ENCODE measurements at regions not wholly inside any gene's neighbourhood (a gene's known extent, or its start where the extent isn't known, plus 50 kb on each side); places are given as distances from the start of the nearest gene placed in this dataset.
"Not testable (repeated sequence)": the region's sequence is repeated elsewhere in the genome, so short reads cannot be mapped to it uniquely, and the experiment has no call there.

DNA sequence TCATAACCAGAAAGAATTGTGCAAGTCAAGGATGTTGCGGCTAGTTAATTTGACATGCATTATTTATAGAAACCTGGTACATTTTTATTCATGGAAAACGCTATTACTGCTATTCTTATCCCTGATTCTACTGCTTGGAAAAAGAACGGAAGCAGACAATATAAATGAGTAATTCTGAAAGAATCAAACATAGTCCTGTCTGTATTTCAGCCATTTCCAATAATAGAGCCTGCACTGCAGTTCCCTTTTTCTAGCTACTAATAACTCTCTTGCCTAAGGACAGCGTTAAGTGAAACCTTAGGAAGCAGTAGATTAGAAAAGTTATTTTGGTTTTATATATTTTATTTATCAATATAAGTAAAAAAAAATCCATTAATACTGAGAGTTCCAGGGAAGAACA lies 414.9 kb downstream of the CYLC2 start:
- DNase-seq, result no peak

DNA sequence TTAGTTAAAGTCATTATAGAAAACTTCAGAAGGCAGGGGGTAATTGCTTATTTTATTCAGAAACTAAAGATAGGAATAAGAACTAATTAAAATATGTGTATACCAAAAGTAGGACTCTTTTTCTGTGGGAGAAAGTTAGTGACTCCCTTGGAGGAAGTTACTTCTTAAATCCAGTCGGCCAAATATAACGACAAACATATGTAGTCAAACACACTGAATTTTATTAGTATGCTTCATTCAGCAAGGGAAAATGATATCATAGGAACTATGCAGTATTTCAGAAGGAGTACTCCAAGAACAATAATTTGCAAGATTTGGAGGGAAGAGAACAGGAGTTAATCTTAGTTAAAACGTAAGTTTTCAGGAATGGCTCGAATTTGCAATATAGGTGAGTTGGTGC lies 432.6 kb downstream of the CYLC2 start:
- DNase-seq, result no peak

DNA sequence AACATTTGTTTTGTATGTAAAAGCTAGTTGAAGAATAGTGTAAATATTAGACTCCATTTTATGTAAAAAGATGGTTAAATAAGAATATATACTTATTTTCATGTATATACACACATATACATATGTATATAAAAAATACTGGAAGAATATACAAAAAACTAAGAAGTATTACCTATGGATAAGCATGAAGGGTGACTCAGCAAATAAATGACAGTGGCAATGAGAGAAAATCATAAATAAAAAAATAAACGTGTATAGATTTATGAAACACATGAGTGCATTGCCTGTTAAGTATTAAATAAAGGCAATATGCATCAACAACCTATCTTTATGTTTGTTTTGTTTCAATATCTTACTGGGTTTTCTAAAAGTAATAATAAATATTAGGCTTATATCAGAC lies 435.3 kb downstream of the CYLC2 start:
- no peak for DNase-seq

DNA sequence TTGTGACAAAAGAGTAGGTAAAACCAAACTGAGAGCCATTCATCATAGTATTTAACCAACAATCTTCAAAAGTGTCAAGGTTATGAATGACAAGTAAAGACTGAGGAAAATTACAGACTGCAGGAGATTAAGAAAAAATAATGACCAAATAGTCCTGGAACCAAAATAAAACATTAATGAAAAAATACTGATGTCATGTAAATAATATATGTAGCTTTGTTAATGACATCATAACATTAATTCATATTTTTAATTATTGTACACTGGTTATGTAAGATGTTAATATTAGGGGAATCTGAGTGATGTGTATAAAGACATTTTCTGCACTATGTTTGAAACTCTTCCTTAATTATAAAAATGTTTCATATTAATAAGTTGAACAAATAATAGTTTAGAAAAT lies 436.7 kb downstream of the CYLC2 start:
- no peak for DNase-seq

DNA sequence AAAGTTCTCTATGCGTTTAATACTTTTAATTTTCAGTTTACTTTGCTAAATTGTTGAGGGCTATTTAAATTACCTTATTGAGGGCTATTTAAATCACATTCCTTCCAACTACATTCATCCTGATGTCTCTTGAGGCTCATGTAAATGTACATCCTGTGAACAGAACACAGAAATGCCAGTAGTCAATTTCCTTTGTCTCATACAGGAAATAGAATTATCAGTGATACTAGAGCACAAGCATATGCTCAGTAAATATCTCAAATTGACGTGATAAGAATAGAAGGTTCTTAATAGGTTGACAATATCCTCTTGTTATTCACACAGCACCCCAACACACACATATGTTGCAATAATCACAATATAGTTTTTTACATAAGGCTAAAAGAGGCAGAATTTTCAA lies 449.0 kb downstream of the CYLC2 start:
- DNase-seq, result no peak

DNA sequence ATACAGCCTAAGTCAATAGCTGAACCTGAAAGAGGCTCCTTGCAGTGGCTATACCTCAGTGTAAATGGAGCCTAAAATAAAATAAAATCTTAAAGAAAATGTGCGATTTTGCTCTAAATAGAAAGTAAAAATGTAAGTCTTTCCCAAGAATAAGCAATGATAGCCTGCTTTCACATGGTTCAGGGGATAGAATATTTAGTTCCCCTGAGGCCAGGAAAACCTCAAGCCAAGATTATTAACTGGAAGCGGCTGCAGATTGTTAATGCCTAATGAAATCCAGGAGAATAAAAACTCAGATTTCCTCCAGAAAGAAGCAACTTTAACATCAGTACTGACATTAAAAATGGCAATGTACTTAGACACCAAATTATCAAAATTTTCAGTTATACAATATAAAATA lies 463.7 kb downstream of the CYLC2 start:
- DNase-seq, result no peak

DNA sequence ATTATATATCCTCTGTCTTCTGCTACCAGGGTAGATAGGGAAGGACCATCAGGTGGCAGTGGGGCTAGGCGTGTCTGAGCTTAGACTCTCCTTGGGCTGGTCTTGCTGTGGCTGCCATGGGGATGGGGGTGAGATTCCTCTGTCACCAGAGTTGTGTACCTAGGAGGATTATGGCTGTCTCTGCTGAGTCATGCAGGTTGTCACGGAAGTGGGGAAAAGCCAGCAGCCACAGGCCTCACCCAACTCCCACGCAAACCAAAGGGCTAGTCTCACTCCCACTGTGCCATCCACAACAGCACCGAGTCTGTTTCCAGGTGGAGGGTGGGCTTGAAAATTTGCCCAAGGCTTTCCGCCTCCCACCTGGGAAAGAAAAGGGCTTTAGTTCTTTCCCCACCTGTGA lies 476.1 kb downstream of the CYLC2 start:
- DNase-seq, result no peak

DNA sequence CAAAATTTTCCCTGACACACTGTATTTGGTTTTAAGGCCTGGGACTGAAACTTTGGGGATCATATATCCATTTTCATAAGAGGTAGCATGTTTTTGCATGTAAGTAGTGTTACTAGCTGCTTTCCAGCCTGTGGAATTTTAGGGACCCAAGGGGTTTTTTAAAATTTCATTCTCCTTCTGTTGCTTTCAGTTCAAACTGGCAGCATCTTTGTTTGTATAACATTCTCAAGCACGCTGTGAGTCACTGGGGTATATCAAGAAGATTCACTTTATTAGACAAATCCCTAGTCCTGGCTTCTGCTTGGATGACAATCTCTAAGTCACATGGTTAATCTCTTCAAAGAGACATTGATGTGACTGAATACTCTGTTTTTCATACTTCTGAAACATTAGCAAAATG lies 479.0 kb downstream of the CYLC2 start:
- DNase-seq, result no peak

DNA sequence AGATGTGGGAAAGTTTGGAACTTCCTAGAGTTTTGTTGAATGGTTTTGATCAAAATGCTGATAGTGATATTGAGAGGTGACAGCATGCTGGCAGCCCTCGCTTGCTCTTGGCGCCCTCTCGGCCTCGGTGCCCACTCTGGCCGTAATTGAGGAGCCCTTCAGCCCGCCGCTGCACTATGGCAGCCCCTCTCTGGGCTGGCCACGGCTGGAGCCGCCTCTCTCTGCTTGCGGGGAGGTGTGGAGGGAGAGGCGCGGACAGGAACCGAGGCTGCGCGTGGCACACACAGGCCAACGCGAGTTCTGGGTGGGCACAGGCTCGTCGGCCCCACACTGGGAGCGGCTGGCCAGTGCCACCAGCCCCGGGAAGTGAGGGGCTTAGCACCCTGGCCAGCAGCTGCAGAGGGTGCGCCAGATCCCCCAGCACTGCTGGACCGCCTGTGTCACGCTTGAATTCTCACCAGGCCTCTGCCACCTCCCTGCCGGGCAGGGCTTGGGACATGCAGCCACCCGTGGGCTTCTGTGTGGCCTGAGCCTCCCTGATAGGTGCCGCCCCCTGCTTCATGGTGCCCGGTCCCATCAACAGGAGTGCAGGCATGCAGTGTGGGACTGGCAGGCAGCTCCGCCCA lies 488.5 kb downstream of the CYLC2 start:
- no peak for DNase-seq

DNA sequence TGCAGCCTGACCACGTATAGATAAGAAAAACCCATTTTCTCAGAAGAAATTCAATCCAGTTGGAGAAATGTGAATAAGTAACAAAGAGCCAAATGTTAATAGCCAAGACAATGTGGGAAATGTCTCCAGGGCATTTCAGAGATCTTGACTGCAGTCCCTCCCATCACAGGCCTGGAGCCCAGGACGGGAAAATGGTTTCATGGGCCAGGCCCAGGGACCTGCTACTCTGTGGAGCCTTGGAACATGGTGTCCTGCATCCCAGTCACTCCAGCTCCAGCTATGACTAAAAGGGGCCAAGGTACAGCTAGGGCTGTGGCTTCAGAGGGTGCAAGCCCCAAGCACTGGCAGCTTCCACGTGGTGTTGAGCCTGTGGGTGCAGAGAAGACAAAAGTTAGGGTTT lies 490.0 kb downstream of the CYLC2 start:
- DNase-seq, result no peak

DNA sequence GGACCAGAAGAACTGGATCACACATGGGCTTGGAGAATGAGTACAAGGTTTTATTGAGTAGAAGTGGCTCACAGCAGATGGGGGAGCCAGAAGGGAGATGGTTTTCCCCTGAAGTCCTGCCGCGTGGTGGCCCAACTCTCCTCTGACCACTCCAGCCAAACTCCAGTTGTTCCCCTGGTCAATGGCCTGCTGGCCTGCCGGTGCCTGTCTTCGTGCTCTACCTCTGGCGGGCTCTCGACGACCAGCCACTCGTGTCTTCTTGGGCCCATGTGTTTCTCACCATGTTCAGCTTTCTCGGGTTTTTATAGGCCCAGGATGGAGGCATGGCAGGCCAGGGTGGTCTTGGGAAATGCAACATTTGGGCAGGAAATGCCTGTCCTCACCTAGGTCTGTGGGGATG lies 519.6 kb downstream of the CYLC2 start:
- DNase-seq, result no peak

DNA sequence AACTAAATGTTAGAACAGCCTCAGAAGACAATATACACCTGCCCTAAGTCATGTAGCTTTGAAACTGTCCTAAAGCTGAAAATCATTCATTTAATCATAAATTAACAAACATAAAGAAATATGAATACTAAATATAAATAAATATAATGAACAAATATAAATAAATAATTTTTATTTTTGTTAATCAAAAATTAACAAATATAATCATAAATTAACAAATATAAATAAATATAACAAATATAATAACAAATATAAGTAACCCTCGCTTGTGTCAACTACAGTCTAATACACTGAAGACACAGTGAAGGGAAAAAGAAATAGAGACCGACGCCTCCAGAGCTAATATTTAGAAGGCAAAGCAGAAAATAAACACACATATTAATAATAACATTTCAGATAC lies 527.3 kb downstream of the CYLC2 start:
- DNase-seq, result no peak

DNA sequence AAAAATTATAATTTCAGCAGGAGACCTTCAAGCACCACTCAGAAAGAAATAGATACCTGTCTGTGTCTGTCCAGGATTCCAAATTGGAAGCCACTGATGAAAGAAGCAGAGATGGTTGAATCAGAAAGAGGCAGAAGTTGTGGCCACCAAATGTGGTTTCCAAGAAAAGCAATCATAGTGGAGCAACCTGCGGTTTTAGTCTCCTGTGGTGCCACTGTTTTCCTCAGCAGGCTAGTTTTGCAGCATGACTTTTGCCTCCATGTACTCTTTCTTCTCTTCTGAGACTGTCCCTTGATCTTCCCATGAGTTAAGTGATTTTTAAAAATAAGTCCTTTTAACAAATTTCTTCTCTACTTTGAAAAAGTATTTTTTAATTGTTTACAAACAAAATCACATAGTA lies 535.8 kb downstream of the CYLC2 start:
- DNase-seq, result no peak

DNA sequence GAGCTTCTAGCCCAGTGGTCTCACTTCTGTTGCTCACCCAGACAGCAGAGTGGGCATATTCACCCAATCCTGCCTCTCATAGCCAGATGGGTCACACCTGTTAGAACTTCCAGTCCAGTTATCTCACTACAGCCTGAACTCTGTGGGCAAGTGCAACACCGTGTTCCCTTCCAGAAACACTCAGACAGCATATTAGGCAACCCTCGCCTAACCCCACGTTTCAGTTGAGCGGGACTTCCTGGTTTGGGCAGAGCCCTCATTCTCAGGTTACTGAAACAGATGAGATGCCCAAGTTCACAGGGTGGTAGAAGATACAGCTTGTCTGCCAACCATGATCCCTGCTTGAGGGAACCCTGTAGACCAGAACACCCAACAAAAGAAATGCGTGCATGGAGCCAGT lies 538.2 kb downstream of the CYLC2 start:
- DNase-seq, result no peak

DNA sequence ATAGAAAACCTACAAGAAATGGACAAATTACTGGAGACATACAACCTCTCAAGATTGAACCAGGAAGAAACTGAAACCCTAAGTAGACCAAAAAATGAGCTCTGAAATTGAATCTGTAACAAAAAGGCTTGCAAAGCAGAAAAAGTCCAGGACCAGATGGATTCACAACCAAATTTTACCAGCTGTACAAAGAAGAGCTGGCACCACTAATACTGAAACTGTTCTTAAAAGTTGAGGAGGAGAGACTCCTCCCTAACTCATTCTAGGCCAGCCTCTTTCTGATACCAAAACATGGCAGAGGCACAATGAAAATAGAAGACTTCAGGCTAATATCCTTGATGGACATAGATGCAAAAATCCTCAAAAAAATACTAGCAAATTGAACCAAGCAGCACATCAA lies 542.3 kb downstream of the CYLC2 start:
- no peak for DNase-seq

DNA sequence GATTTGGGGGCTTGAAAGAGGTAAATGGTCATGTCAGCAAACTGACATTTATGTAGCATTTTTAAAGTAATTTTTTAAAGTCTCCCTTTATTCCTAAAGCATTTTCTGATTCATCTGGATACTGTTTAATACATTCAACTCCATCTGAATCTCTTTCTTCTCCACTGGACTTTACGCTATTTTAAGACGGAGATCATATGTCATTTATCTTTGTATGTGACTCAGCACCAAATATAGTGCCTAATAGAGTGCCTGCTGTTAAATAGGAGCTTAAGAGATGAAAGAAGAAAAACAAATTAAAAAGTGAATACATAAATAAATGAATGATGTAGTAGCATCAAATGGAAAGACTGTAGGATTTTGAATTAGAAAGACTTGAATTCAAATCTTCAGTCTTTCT lies 548.8 kb upstream of the SMC2 start:
- DNase-seq, result no peak

DNA sequence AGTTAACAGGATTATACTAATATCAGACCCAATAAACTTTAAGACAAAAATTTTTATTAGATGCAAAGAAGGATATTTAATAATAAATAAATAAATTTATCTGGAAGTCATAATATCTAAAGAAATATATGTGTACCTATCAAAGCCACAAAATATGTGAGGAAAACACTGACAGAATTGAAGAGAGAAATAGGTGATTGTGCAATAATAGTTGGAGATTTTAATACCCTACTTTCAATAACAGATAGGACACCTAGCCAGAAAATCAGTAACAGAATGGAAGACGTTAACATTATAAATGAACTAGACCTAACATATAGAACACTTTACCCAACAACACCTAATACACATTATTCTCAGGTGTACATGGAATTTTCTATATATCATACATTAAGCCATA lies 541.4 kb upstream of the SMC2 start:
- no peak for DNase-seq

DNA sequence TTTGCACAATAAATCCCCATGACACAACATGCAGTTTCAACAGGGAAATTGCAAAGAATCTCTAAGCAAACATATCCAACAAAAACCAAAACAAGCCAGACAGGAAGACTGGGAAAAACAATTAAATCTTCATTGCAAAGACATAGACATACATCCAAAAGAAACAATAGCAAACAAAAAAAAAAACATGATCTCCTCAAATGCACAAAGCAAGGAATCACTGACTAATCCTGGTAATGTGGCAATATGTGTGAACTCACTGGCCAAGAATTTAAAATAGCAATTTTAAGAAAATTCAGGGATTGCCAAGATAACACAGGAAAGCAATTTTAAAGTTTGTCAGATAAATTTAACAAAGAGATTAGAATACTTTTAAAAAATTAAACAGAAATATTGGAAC lies 520.1 kb upstream of the SMC2 start:
- DNase-seq, result no peak

DNA sequence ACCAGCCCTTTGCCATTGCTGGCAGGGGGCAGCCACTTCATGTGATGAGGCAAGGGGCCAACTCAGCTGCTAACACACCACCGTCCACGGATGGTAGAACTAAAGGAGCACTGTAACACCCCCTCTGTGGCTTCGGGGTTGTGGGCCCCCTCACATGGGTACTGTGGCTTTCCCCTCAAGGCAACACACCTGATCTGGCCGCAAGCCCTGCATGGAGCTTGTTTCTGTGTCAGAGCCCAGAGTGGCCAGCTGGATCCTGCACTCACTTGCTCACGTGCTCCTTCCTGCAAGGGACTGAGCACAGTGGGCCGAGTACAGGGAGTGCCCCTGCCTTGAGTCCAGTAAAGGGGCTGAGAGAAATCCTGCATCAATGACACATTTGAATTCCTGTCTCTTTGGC lies 507.4 kb upstream of the SMC2 start:
- DNase-seq, result no peak

DNA sequence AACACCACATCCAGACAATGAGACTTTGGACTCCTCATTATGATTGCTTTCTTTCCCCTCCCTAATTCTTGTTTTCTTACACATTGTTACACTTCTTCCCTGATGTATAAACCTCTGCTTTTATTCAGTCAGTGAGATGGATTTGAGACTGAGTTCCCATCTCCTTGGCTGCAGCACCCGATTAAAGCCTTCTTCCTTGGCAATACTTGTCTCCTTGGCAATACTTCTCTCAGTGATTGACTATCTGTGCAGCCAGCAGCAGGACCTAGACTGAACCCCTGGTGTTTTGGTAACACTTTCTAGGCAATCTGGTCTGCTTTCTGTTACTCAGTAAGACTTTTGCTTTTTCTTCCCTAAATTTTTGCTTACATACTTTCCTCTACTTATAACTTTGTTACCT lies 492.8 kb upstream of the SMC2 start:
- no peak for DNase-seq

DNA sequence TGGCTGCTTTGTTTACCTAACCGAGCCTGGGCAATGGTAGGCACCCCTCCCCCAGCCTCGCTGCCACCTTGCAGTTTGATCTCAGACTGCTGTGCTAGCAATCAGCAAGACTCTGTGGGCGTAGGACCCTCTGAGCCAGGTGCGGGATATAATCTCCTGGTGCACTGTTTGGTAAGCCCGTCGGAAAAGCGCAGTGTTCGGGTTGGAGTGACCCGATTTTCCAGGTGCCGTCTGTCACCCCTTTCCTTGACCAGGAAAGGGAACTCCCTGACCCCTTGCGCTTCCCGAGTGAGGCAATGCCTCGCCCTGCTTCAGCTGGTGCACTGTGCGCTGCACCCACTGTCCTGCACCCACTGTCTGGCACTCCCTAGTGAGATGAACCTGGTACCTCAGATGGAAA lies 482.2 kb upstream of the SMC2 start:
- not testable (repeated sequence) for DNase-seq

DNA sequence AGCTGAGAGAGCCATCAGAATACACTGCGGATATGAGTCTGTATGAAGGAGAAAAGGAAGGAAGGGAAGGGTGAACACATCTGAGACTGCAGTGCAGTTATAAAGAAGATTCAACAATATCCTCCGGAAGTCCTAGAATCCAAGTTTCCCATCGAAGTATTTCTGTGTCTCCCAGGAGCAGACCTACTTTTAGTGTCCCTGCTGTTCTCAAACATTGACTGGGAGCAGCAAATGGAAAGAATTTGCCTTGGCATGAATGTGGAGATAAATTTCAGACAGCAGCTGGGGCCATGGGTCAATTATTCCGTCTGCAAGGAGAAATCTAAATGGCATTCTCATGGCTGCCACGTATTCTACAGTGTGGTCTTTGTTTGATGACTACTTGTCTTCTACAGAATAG lies 478.1 kb upstream of the SMC2 start:
- DNase-seq, result peak; percentile 46

DNA sequence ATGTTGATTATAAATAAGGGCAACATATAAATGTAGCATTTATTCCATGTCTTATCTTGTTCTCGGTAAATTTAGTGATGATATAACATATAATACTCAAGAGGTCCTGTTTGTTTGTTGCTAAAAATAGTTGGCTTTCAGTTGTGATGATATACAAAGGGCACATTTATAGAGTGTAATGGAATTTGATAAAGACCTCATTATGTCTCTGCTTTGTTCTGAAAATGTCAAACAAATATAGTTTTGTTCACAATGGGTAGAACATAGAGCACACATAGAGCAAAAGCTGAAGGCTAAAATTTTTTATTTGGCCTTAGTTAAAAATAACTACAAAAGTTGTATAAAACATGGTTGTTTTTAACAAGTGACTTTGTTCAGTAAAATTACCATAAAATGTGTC lies 477.1 kb upstream of the SMC2 start:
- no peak for DNase-seq

DNA sequence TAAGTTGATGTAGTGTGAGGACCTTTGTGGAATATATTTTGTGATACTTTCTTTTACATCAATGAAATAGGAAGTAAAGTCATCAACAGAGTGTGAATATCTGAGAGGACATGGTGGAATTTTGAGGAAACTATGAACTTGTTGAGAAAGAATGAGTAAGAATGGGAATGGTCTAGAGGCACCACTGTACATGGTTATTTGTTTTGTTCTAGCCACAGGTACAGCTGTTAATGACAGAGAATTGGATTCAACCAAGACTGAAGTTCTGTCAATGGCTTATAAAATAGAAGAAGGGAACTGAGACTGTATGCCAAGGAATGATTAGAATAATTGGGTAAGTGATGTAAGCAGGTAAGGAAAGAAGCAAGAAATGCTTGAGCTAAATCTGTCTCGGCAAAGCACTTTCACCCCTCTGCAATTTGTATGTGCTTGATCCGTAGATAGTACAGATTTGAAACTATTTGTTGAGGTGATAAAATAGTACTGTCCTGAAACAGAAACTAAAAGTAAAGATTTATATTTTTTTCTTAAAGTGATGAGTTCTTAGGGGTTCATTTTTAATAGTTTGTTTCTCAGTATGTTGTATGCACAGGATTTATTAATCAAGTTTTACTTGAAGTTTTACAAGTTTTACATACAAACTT lies 468.8 kb upstream of the SMC2 start:
- no peak for DNase-seq

DNA sequence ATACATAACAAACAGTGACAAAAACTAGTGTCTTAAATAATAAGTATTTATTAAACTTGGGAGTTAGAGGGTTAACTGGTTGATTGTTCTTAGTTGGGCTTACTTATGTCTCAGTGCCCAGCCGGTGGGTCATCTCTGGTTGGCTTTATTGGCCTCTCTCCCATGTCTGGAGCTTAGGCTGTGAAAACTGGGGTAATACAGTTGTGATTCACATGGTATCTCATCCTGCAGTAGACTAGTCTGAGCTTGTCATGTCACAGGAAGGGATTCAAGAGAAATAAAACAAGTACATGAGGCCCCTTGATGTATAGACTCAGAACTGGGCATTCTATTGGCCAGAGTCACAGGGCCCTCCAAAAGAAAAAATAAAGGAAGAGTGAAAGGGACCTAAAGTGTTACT lies 466.4 kb upstream of the SMC2 start:
- no peak for DNase-seq
